ENCODE measurements at regions not wholly inside any gene's neighbourhood (a gene's known extent, or its start where the extent isn't known, plus 50 kb on each side); places are given as distances from the start of the nearest gene placed in this dataset.

- TF ChIP-seq POLR2AphosphoS5 (IDR thresholded peaks at IDR 0.05; ENCODE audit: low read depth, low read length) (no peak), REST (IDR thresholded peaks at IDR 0.05; ENCODE audit: insufficient read depth in 1 of 2, low read depth in 2 of 2, low read length in 1 of 2) (no peak), SIN3A (IDR thresholded peaks at IDR 0.05; ENCODE audit: borderline replicate concordance, insufficient read depth, low read depth, low read length) (no peak), CTCF (IDR thresholded peaks at IDR 0.05) (no peak), TCF7L2 (IDR thresholded peaks at IDR 0.05; ENCODE audit: low read depth, low read length) (no peak)
- H3K27ac ChIP-seq (ENCODE audit: low read length), result no peak overlapping the region
- H3K36me3 ChIP-seq (ENCODE audit: control insufficient read depth, insufficient read depth, low read length), result no peaks in the 10 kb centered on the region
- ChIA-PET CTCF (no interaction called here), POLR2A (no interaction called here)
- H3K27me3 ChIP-seq (ENCODE audit: control insufficient read depth, insufficient read depth, low read length), result no peaks in the 10 kb centered on the region
- intact Hi-C loops (cut with micrococcal nuclease; ENCODE audit: unreplicated experiment), result no loop called here
- no TSS peak for BruUV-seq (replicated peaks)
- H3K4me3 ChIP-seq (ENCODE audit: low read depth in 2 of 2, low read length in 2 of 2), result no peak overlapping the region
- H3K9me3 ChIP-seq (ENCODE audit: control insufficient read depth, insufficient read depth, low read depth, low read length), result no peaks in the 10 kb centered on the region
- in situ Hi-C loops (cut with HindIII; ENCODE audit: low pct_unique_long_range_greater_than_20kb, low sequenced_read_pairs), result no loop called here
- no peaks in the 10 kb centered on the region for H3K4me1 ChIP-seq (ENCODE audit: control insufficient read depth, insufficient read depth, low read length)
- ATAC-seq (no peak), DNase-seq (ENCODE audit: low read depth, low spot score) (no peak)
Measured at GRCh38 chr12:58504143-58504938, 416.0 kb downstream of the LRIG3 start.

DNA sequence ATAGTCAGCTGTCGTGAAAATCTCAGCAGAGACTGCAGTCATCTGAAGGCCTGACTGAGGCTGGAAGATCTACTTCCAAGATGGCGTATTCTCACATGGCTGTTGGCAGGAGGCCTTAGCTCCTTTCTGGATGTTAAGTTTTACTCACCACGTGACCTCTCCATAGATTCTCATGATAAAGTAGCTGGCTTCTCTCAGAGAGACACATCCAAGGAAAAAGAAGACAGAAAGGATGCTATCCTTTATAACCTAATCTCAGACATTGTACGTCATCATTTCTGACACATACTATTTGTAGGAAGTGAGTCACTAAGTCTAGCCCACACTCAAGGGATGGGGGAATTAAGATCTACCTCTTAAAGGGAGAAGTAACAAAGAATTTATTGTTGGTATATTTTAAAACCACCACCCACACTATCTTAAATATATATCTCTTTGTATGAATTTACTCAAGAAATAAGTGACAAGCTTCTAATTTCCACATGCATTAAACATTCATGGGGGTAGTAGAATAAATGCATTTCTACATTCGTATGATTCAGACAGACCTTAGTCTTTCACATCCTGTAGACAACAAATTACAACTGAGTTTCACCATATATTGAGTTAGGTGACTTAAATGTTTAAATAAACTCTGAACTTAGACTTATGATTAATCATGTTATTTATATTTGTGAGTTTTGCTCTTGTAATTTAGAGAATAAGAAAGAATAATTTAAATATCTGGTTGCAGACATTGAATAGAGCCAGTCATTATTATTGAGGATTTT lies 411.0 kb downstream of the LRIG3 start:
- no peak overlapping the region for H3K4me3 ChIP-seq (ENCODE audit: low read depth in 2 of 2, low read length in 2 of 2)
- intact Hi-C loops (cut with micrococcal nuclease; ENCODE audit: unreplicated experiment) (no loop called here), in situ Hi-C loops (cut with HindIII; ENCODE audit: low pct_unique_long_range_greater_than_20kb, low sequenced_read_pairs) (no loop called here)
- POLR2A ChIA-PET, result no interaction called here
- no TSS peak for BruUV-seq (replicated peaks)
- no peaks in the 10 kb centered on the region for H3K9me3 ChIP-seq (ENCODE audit: control insufficient read depth, insufficient read depth, low read depth, low read length)
- no peak overlapping the region for H3K27ac ChIP-seq (ENCODE audit: low read length)
- no peaks in the 10 kb centered on the region for H3K27me3 ChIP-seq (ENCODE audit: control insufficient read depth, insufficient read depth, low read length)
- CTCF ChIA-PET, result no interaction called here
- no peaks in the 10 kb centered on the region for H3K36me3 ChIP-seq (ENCODE audit: control insufficient read depth, insufficient read depth, low read length)
- TF ChIP-seq CTCF (IDR thresholded peaks at IDR 0.05), result no peak
- TF ChIP-seq POLR2AphosphoS5 (IDR thresholded peaks at IDR 0.05; ENCODE audit: low read depth, low read length), result no peak
- no peak for TF ChIP-seq TCF7L2 (IDR thresholded peaks at IDR 0.05; ENCODE audit: low read depth, low read length)
- TF ChIP-seq SIN3A (IDR thresholded peaks at IDR 0.05; ENCODE audit: borderline replicate concordance, insufficient read depth, low read depth, low read length), result no peak
- no peak for TF ChIP-seq REST (IDR thresholded peaks at IDR 0.05; ENCODE audit: insufficient read depth in 1 of 2, low read depth in 2 of 2, low read length in 1 of 2)
- no peaks in the 10 kb centered on the region for H3K4me1 ChIP-seq (ENCODE audit: control insufficient read depth, insufficient read depth, low read length)
- no peak for ATAC-seq
- DNase-seq (ENCODE audit: low read depth, low spot score), result no peak

All from Panc1 (cell line).